ENCODE measurements at regions not wholly inside any gene's neighbourhood (a gene's known extent, or its start where the extent isn't known, plus 50 kb on each side); places are given as distances from the start of the nearest gene placed in this dataset.

DNA sequence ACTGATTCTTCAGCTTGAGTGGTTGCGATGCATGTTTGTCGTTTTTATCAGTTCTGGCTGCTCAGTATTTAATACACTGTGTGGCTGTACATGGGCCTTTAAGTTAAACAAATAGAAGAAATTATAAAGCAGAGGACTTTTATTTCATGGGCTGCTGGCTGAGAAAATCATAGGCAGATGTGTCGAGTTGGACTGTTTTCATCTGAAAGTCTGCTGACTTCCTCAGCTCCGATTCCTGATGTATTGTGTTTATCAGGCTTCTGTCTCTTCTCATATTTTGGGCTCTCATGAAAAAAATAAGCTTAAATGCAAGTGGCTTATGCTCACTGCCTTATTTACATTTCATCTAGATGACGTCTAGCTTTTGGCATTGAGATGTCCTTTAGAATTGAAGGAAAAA lies 129.5 kb upstream of the GGTLC1 start:
- no peaks in the 10 kb centered on the region; the same call in none of the 2 replicates for H3K27me3 ChIP-seq (replicated peaks; ENCODE audit: control insufficient read depth, insufficient read depth, low read length)
- H3K4me3 ChIP-seq (replicated peaks; ENCODE audit: low read depth, low read length) = no peak overlapping the region
- no peak for DNase-seq (ENCODE audit: extremely low read depth, insufficient read length)
- TF ChIP-seq, protein P1, sequence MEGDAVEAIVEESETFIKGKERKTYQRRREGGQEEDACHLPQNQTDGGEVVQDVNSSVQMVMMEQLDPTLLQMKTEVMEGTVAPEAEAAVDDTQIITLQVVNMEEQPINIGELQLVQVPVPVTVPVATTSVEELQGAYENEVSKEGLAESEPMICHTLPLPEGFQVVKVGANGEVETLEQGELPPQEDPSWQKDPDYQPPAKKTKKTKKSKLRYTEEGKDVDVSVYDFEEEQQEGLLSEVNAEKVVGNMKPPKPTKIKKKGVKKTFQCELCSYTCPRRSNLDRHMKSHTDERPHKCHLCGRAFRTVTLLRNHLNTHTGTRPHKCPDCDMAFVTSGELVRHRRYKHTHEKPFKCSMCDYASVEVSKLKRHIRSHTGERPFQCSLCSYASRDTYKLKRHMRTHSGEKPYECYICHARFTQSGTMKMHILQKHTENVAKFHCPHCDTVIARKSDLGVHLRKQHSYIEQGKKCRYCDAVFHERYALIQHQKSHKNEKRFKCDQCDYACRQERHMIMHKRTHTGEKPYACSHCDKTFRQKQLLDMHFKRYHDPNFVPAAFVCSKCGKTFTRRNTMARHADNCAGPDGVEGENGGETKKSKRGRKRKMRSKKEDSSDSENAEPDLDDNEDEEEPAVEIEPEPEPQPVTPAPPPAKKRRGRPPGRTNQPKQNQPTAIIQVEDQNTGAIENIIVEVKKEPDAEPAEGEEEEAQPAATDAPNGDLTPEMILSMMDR (IDR thresholded peaks at IDR 0.05; ENCODE audit: insufficient read depth, low read length, poor library complexity, severe bottlenecking) = no peak
- no peaks in the 10 kb centered on the region for H3K36me3 ChIP-seq (ENCODE audit: control insufficient read depth, insufficient read depth, low read length)

DNA sequence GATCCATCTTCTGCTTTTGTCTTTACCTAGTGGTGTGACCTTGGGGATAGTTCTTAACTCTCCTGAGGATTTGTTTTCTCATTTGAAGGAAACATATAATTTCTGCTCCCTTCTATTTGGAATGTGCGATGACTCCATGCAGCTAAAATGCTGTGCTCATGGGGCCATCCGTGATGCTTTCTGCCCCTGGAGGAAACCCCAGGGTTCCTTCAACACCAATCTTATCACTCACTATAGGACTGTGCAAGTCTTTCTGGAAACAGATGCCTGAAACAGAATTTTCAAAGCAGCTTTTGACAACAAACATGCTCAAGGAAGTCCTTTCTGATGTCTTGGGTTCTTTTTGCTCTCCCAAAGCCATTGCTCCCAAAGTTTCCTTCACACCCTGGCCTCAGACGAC lies 128.8 kb upstream of the GGTLC1 start:
- no peak for DNase-seq (ENCODE audit: extremely low read depth, insufficient read length)
- TF ChIP-seq, protein P1 (IDR thresholded peaks at IDR 0.05; ENCODE audit: insufficient read depth, low read length, poor library complexity, severe bottlenecking) = no peak
- Histone ChIP-seq H3K36me3 (ENCODE audit: control insufficient read depth, insufficient read depth, low read length) (no peaks in the 10 kb centered on the region), H3K27me3 (replicated peaks; ENCODE audit: control insufficient read depth, insufficient read depth, low read length) (no peaks in the 10 kb centered on the region; the same call in none of the 2 replicates), H3K4me3 (replicated peaks; ENCODE audit: low read depth, low read length) (no peak overlapping the region)

DNA sequence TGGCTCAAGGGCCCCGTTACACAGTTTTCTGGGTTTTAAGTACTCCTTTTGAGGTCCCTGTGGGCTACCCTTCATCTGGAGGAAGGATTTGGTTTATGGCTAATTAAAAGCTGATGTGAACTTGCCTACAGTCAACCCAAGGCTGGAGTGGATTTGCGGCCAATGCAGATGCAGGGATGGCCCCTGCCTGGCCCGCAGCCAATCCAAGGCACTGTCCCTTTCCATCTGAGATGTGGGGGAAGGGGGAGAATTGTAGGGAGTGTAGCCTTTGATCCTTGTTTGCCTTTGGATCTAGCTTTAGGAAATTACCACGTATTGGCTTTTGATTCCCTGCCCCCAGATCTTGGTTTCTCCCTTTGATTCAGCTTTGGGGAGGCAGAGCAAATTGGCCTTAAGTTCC lies 128.0 kb upstream of the GGTLC1 start:
- Histone ChIP-seq H3K27me3 (replicated peaks; ENCODE audit: control insufficient read depth, insufficient read depth, low read length) (no peaks in the 10 kb centered on the region; the same call in 1 of the 2 replicates), H3K4me3 (replicated peaks; ENCODE audit: low read depth, low read length) (no peak overlapping the region), H3K36me3 (ENCODE audit: control insufficient read depth, insufficient read depth, low read length) (no peaks in the 10 kb centered on the region)
- DNase-seq (ENCODE audit: extremely low read depth, insufficient read length) = no peak
- TF ChIP-seq, protein P1 (IDR thresholded peaks at IDR 0.05; ENCODE audit: insufficient read depth, low read length, poor library complexity, severe bottlenecking) = no peak

DNA sequence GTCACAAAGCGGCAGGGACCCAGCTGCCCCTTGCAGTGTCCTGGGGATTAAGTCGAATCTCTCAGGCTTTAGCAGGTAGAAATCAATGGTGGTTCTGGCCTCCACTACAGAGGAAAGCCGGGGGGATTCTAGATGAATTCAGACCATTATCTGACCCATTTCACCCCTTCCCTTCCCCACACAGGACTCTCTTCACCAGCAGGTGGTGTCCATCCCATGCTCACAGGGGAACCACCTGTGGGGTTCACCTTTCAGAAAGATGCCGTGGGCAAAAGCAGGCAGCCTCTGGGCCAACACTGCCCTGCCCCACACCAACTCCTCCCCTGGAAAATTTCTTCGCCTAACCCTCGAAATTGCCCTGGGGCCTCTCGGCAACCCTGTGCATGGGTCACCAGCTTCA lies 123.8 kb upstream of the GGTLC1 start:
- TF ChIP-seq, protein P1 (IDR thresholded peaks at IDR 0.05; ENCODE audit: insufficient read depth, low read length, poor library complexity, severe bottlenecking) = peak; percentile 15
- DNase-seq (ENCODE audit: extremely low read depth, insufficient read length) = no peak

DNA sequence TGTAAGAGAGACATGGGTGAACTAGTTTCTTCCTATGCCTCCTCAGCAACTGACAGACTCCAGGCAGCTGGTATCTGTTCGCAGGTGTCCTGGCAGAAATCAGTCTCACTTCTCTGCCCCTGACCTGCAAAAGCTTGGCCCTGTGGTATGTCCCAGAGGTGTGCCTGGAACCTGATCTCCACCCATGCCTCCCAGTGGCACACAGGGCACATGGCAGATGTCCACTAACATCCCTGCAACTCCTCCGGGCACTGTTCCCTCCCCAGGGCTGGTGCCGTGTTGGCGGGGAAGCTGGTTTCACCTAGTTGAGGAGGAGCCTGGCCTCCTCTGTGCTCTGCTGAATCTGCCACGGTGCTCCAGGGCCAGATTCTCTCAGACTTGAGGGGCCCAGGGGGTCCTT lies 123.3 kb upstream of the GGTLC1 start:
- Histone ChIP-seq H3K4me3 (replicated peaks; ENCODE audit: low read depth, low read length) (no peak overlapping the region), H3K36me3 (ENCODE audit: control insufficient read depth, insufficient read depth, low read length) (no peaks in the 10 kb centered on the region), H3K27me3 (replicated peaks; ENCODE audit: control insufficient read depth, insufficient read depth, low read length) (no peaks in the 10 kb centered on the region)
- no peak for DNase-seq (ENCODE audit: extremely low read depth, insufficient read length)
- TF ChIP-seq, protein P1 (IDR thresholded peaks at IDR 0.05; ENCODE audit: insufficient read depth, low read length, poor library complexity, severe bottlenecking) = no peak

More for the DNA sequence above, 123.8 kb upstream of the GGTLC1 start:
- H3K4me3 ChIP-seq (replicated peaks; ENCODE audit: low read depth, low read length) = no peak overlapping the region
- H3K27me3 ChIP-seq (replicated peaks; ENCODE audit: control insufficient read depth, insufficient read depth, low read length) = no peaks in the 10 kb centered on the region
- H3K36me3 ChIP-seq (ENCODE audit: control insufficient read depth, insufficient read depth, low read length) = no peaks in the 10 kb centered on the region

DNA sequence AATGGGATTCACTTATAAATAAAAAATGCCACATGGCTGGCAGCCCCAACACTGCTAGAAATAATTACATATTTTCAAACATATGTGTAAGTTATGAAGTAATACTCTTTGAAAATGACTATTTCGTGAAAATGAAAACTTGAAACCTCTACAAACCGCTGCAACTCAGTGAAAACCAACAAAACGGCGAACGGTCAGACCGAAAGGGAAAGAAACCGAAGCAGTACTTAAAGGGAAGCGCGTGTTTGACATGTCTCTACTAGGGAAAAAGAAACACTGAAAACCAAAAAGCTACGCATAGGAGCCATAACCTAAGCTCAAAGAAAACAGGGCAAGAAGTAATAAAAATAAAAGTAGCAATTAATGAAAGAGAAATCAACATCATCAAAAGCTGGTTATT lies 121.0 kb upstream of the GGTLC1 start:
- TF ChIP-seq, protein P1 (IDR thresholded peaks at IDR 0.05; ENCODE audit: insufficient read depth, low read length, poor library complexity, severe bottlenecking) = no peak
- DNase-seq (ENCODE audit: extremely low read depth, insufficient read length) = no peak
- no peaks in the 10 kb centered on the region for H3K27me3 ChIP-seq (replicated peaks; ENCODE audit: control insufficient read depth, insufficient read depth, low read length)
- H3K4me3 ChIP-seq (replicated peaks; ENCODE audit: low read depth, low read length) = peak overlapping the region; percentile 49
- no peaks in the 10 kb centered on the region for H3K36me3 ChIP-seq (ENCODE audit: control insufficient read depth, insufficient read depth, low read length)

All from GM06990 (cell line).